HG03103 (cell line): ENCODE measurements at regions not wholly inside any gene's neighbourhood (a gene's known extent, or its start where the extent isn't known, plus 50 kb on each side); places are given as distances from the start of the nearest gene placed in this dataset.
"Not testable (repeated sequence)": the region's sequence is repeated elsewhere in the genome, so short reads cannot be mapped to it uniquely, and the experiment has no call there.

Experiments
- ATAC-seq: cut with Tn5 transposase; IDR thresholded peaks from one replicate; pipeline ENCODE4 v1.9.1; 2021; ENCODE audit warnings: low read depth; ENCODE audit not compliant: unreplicated experiment

DNA sequence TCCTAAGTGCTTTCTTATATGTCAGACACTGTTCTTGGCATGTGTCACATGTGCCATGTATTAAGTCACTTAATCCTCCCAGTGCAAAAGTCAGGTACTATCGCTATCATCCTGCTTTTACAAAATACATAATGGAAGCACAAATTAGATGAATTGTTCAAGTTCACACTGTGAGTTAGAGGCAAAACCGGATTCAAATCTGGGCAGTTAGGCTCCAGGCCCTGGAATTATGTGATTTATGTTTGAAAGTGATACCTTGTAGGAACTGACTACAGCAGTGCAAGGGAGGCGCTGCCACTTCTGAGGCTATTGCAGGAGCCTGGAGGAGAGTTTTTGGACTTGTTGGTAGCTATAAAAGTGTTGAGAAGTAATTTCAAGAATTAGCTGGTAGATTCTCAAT lies 358.3 kb downstream of the HLX start:
- no peak for ATAC-seq

- ATAC-seq: no peak
Observed at GRCh38 chr1:221239181-221239580, 359.9 kb downstream of the HLX start.

DNA sequence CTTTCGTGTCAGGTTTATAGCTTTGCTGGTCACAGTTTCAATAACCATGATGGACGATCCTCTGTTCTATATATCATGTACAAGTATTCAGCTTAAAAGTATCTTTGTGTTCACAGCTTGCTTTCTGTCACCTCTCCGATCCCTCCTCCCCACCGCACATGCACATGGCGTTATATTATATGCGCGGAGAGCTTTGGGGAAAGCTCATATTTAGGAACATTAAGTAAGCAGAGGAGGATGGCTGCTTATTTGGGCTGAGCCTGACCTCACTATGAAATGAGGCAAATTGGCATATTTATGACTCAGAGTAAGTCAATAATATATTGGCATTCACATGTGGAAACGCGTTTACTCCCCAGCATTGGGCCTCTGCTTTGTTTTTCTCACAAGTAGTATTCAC lies 360.5 kb downstream of the HLX start:
- ATAC-seq: no peak

GRCh38 chr1:221240690-221241089 lies 361.4 kb downstream of the HLX start:
- ATAC-seq: no peak

DNA sequence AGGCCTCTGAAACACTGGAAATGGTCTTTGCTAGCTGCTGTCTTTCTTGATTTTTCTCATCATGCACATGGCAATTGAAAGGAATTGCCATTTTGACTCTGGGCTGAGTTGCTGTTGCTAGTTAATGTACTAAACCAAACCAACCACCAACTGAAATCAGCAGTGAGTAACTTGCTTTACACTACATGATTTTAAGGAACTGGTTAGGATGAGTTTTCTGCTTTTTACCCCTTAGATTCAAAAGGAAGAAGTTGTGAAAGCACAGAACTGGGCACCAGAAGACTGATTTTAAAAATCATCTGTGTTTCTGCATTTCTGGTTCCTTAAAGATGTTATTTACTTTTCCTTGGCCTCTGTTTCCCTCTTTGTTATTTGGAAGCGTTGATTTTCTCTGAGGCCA lies 361.9 kb downstream of the HLX start:
- ATAC-seq: no peak

DNA sequence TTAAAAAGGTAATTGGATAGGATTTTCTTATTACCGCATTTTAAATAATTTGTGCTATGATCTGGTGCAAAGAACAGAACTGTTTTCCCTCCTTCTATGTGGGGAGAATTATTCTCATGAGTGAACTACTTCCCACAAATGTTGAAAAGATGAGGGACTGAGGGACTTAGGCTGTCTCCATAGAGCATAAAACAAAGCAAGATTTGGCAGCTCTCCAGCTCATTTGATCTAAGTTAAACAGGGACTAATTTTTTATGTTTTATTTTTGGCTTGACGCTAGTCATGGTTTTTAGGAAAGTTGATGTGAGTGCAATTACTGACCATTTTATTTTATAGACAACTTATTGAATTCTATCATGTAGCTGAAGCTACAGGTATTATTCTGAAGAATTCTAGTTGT lies 362.3 kb downstream of the HLX start:
- ATAC-seq: no peak

GRCh38 chr1:221246067-221246466 lies 366.8 kb downstream of the HLX start:
- ATAC-seq: no peak

- no peak for ATAC-seq
Observed at GRCh38 chr1:221246628-221247415, 367.6 kb downstream of the HLX start.

GRCh38 chr1:221251580-221251979 lies 372.3 kb downstream of the HLX start:
- no peak for ATAC-seq

- ATAC-seq: no peak
Observed at GRCh38 chr1:221254813-221255212, 375.6 kb downstream of the HLX start.

- ATAC-seq: no peak
Observed at GRCh38 chr1:221256773-221257172, 377.5 kb downstream of the HLX start.

GRCh38 chr1:221257548-221257947 lies 378.3 kb downstream of the HLX start:
- not testable (repeated sequence) for ATAC-seq

- ATAC-seq: not testable (repeated sequence)
Observed at GRCh38 chr1:221262677-221263076, 383.4 kb downstream of the HLX start.

- peak; percentile 99 for ATAC-seq
Observed at GRCh38 chr1:221263831-221264767, 384.9 kb downstream of the HLX start.

DNA sequence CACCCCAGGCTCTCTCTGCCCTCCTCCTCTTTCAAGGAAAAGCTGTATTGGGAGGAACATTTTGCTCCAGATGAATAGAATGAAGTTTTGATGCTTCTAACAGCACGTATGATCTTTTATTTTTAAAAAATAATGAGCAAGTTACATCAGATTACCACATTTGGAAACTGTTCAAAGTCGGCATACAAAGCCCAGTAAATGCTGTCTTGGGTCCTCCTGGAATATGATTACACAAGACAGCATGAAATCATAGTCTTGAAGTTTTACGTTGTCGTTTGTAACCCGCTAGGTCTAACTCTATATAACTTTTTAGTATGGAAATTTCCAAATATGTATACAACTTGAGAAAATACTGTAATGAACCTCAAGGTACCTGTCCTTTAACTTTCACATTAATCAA lies 385.6 kb downstream of the HLX start:
- ATAC-seq: no peak

DNA sequence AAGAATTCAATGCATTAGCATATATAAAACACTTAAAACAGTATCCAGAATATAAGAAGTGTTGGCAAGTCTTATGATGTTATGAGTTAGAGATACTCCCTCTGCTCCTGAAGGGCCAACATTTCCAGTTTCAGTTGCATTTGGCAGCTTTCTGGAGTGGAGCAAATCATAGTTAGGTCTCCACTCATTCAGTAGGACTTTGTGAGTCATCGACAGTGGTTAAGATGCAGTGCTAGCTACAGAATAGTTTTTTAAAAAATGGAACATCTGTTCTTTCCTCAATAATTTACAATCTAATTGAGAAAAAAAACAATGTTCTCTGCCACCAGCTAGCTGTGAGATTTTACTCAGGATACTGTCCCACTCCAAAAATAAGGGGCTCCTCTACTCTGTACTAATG lies 389.1 kb downstream of the HLX start:
- ATAC-seq: no peak

DNA sequence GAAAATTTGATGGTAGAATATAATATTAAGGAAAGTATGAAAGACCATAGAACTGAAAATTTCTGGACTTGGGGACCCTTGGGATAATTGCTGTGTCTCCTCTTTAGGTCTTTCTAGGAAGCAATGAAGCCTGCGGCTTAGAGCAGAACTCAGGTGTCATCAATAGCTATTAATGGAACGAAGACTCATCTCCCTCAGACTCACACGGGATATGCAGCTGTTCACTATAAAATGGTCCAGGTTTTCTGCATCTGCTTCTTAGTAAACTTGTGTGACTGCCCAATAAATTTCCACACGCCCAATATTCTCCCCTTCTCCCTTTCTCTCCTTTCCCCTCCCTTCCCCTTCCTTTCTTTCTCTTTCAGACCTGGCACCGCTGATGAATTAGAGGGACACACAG lies 392.5 kb downstream of the HLX start:
- ATAC-seq: no peak

DNA sequence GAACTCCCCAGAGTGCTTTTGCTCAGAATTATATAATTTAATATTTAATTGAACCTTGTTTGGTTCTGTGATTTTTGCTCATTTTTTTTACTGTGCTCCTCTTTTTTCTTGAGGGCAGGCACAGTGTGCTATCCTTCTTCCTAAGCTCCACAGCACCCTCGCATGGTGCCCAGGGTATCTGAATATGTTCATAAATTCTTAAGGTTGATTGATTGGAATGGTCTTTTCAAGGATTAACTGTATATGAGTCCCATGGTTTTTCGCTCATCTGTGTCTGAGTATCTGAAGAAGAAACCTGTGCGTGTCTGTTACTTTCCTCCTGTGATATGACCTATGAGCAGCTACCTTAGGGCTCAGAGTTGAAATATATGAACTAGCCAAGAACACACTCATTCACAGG lies 393.7 kb downstream of the HLX start:
- no peak for ATAC-seq

GRCh38 chr1:221274373-221274772 lies 395.1 kb downstream of the HLX start:
- no peak for ATAC-seq

DNA sequence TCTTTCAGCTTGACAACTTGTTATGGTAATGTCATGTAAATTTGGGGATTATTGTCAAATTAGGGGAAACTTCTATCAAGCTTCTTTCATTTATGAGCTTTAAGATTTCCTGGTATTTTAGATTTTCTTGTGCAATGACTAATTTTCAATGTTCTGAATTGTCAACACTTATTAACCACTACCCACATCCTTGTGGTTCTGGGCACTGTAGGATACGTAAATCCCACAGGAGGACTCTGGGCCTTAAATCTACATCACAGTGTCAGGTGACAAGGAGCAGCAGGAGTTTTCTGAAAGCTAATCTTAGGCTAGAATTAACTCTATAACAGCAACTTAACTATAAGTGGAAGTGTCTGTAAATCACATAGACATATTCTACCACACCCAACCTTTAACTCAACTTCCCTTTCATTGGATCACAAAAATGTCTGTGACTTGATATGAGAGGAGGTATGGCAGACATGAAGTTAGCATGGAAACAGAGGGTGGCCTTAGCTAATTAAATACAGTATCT lies 397.7 kb downstream of the HLX start:
- no peak for ATAC-seq

- ATAC-seq: no peak
Observed at GRCh38 chr1:221279146-221279545, 399.9 kb downstream of the HLX start.
